PC-3 (cell line): ENCODE measurements at regions not wholly inside any gene's neighbourhood (a gene's known extent, or its start where the extent isn't known, plus 50 kb on each side); places are given as distances from the start of the nearest gene placed in this dataset.

Experiments
- ATAC-seq: fragments of 200-7000 bp; cut with Tn5 transposase; 2 replicates; pipeline ENCODE4 v1.9.1; 2020; ENCODE audit warnings: mild to moderate bottlenecking, moderate library complexity
- BruUV-seq: library from RNA; stranded (reverse); fragments of 400-500 nt; replicated peaks from 2 replicates; lab custom pipeline; 2021; lab: Mats Ljungman, UMichigan
- CTCF ChIA-PET: fragments of 300-600 bp; sonication (Branson Sonifier 250); formaldehyde crosslinking; loops from one replicate; lab custom pipeline; 2022; ENCODE audit warnings: antibody characterized with exemption; lab: Charles Lee
- POLR2A ChIA-PET: fragments of 300-600 bp; sonication (Branson Sonifier 250); formaldehyde crosslinking; loops from one replicate; lab custom pipeline; 2022; ENCODE audit warnings: antibody characterized with exemption; ENCODE audit not compliant: unreplicated experiment; lab: Charles Lee
- DNase-seq: peaks from one replicate; pipeline ENCODE4 v3.0.0-alpha.2; 2015
- H2AFZ ChIP-seq: fragments of 300-600 bp; sonication (generic); 2 replicates; pipeline ENCODE4 v1.6.0; 2016; ENCODE audit warnings: antibody characterized with exemption, low read length
- H3F3A ChIP-seq: fragments of 300-600 bp; sonication (generic); one replicate; pipeline ENCODE4 v1.6.0; 2017; ENCODE audit warnings: antibody characterized with exemption, low read length, control low read depth, mild to moderate bottlenecking; ENCODE audit not compliant: unreplicated experiment
- H3K27ac ChIP-seq: fragments of 300-600 bp; sonication (generic); 2 replicates; pipeline ENCODE4 v1.5.1; 2016; ENCODE audit warnings: mild to moderate bottlenecking, low read length
- H3K27me3 ChIP-seq: fragments of 300-600 bp; sonication (generic); 2 replicates; pipeline ENCODE4 v1.6.1; 2016; ENCODE audit warnings: low read length, mixed read lengths
- H3K36me3 ChIP-seq: fragments of 300-600 bp; sonication (generic); 2 replicates; pipeline ENCODE4 v1.6.1; 2016; ENCODE audit warnings: low read depth, mixed run types, low read length, mixed read lengths
- H3K4me1 ChIP-seq: fragments of 300-600 bp; sonication (generic); 2 replicates; pipeline ENCODE4 v1.5.1; 2016; ENCODE audit warnings: low read length; ENCODE audit not compliant: insufficient read depth
- H3K4me2 ChIP-seq: fragments of 300-600 bp; sonication (generic); 2 replicates; pipeline ENCODE4 v1.6.0; 2016; ENCODE audit warnings: low read length
- H3K4me3 ChIP-seq: fragments of 300-600 bp; sonication (generic); 2 replicates; pipeline ENCODE4 v1.5.1; 2016; ENCODE audit warnings: mild to moderate bottlenecking, low read length, mixed read lengths
- H3K79me2 ChIP-seq: fragments of 300-600 bp; sonication (generic); 2 replicates; pipeline ENCODE4 v1.6.1; 2017; ENCODE audit warnings: low read length, mixed read lengths
- H3K9ac ChIP-seq: fragments of 300-600 bp; sonication (generic); 2 replicates; pipeline ENCODE4 v1.6.0; 2016; ENCODE audit warnings: mild to moderate bottlenecking, low read length
- H3K9me2 ChIP-seq: fragments of 300-600 bp; sonication (generic); replicated peaks from 2 replicates; pipeline ENCODE4 v1.6.1; 2016; ENCODE audit warnings: mixed run types, low read length, mixed read lengths
- H3K9me3 ChIP-seq: fragments of 300-600 bp; sonication (generic); 2 replicates; pipeline ENCODE4 v1.6.1; 2016; ENCODE audit warnings: low read length, mixed read lengths
- H4K20me1 ChIP-seq: fragments of 300-600 bp; sonication (generic); 2 replicates; pipeline ENCODE4 v1.6.1; 2016; ENCODE audit warnings: low read length, mixed read lengths
- CTCF ChIP-seq: fragments of 300-600 bp; sonication (generic); conservative IDR thresholded peaks from 2 replicates; pipeline ENCODE4 v1.5.1; 2017; ENCODE audit warnings: antibody characterized with exemption, low read depth, mild to moderate bottlenecking, low read length
- EZH2 ChIP-seq: fragments of 300-600 bp; sonication (generic); IDR thresholded peaks from one replicate; pipeline ENCODE4 v1.6.1; 2017; ENCODE audit warnings: antibody characterized with exemption, mild to moderate bottlenecking, low read length; ENCODE audit not compliant: unreplicated experiment
- EZH2phosphoT487 ChIP-seq: fragments of 300-600 bp; sonication (generic); IDR thresholded peaks from 2 replicates; pipeline ENCODE4 v1.6.1; 2018; ENCODE audit warnings: mild to moderate bottlenecking, antibody characterized with exemption, low read length, borderline replicate concordance
- intact Hi-C: fragments of 100-400 bp; cut with micrococcal nuclease; formaldehyde crosslinking; loops from 2 replicates; pipeline ENCODE4 v1.9.0; 2023

- ATAC-seq (no peak), DNase-seq (no peak)
- no peaks in the 10 kb centered on the region; the same call in 1 of the 2 replicates for H3K27me3 ChIP-seq
- no peaks in the 10 kb centered on the region for H3K4me1 ChIP-seq
- no peak overlapping the region for H2AFZ ChIP-seq
- H3F3A ChIP-seq = no peaks in the 10 kb centered on the region
- ChIA-PET CTCF (no interaction called here), POLR2A (no interaction called here)
- H3K9me3 ChIP-seq = no peaks in the 10 kb centered on the region
- no peak overlapping the region for H3K9ac ChIP-seq
- BruUV-seq = no TSS peak
- no peak overlapping the region for H3K4me2 ChIP-seq
- no peaks in the 10 kb centered on the region for H4K20me1 ChIP-seq
- H3K27ac ChIP-seq = no peak overlapping the region
- intact Hi-C loops = no loop called here
- no peak overlapping the region for H3K4me3 ChIP-seq
- no peaks in the 10 kb centered on the region for H3K36me3 ChIP-seq
- TF ChIP-seq CTCF (no peak), EZH2 (no peak), EZH2phosphoT487 (no peak)
- H3K79me2 ChIP-seq = no peaks in the 10 kb centered on the region
- H3K9me2 ChIP-seq = no peaks in the 10 kb centered on the region
Measured at GRCh38 chr5:31075981-31076380, 117.5 kb upstream of the CDH6 start.

DNA sequence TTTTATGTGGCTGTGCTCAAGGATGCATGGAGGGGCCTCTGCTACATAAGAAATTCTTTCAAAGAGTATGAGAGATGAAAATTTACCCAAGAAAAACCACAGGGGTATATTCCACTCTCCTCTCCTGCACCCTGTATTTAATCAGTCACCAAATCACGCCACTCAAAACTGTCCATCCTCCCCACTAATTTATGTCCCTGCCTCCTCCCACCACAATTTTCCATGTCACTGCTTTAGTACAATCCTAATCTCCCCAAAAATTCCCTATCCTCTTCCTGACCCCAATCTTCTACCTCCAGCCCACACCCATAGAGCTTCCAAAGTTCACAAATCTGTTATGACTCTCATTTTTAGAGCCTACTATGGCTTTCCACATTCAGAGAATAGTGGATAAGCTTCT is 125.2 kb upstream of the CDH6 start:
- Histone ChIP-seq H3K27me3 (no peaks in the 10 kb centered on the region; the same call in 1 of the 2 replicates), H3K9me3 (no peaks in the 10 kb centered on the region), H4K20me1 (no peaks in the 10 kb centered on the region), H3K36me3 (no peaks in the 10 kb centered on the region), H3K9me2 (no peaks in the 10 kb centered on the region), H3K4me2 (no peak overlapping the region), H3F3A (no peaks in the 10 kb centered on the region), H3K79me2 (no peaks in the 10 kb centered on the region), H2AFZ (no peak overlapping the region), H3K4me1 (no peaks in the 10 kb centered on the region), H3K4me3 (no peak overlapping the region), H3K9ac (no peak overlapping the region), H3K27ac (no peak overlapping the region)
- POLR2A ChIA-PET = no interaction called here
- no peak for TF ChIP-seq EZH2
- no peak for TF ChIP-seq EZH2phosphoT487
- TF ChIP-seq CTCF = no peak
- DNase-seq = no peak
- no TSS peak for BruUV-seq
- ATAC-seq = no peak
- CTCF ChIA-PET = no interaction called here
- intact Hi-C loops = no loop called here

DNA sequence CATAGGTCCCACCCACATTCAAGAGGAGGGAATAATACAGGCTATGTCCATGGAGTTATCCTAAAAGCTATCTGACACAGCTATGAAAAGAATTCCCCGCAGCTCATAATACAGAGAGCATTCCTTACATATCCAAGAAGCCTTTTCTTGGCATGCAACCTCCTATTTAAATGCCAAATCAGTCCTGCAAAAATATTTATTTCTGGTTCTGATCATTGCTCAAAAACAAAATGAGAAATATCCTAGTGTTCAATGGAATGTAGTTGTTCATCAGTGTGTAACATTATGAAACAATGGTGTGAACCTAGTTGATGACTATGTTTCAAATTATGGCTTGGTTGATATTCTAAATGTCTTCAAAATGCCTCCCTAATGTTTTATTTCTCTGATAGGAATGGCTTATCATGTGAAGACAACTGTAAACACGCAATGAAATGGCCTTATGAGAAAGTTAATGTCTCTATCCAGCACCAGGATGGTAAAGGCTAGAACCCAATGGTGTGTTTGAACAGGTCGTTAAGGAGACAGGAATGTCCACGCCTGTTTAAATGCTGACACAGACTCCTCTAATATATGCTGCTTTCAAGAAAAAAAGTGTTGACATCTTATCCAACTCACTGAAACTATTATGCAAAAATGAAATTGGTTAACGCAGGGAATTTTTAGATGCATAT is 126.7 kb upstream of the CDH6 start:
- no peak overlapping the region for H3K4me2 ChIP-seq
- ChIA-PET CTCF (no interaction called here), POLR2A (no interaction called here)
- H3K36me3 ChIP-seq = no peaks in the 10 kb centered on the region
- no TSS peak for BruUV-seq
- no peak overlapping the region for H3K4me3 ChIP-seq
- no peaks in the 10 kb centered on the region for H3F3A ChIP-seq
- no peaks in the 10 kb centered on the region for H3K4me1 ChIP-seq
- TF ChIP-seq CTCF = no peak
- TF ChIP-seq EZH2 = no peak
- TF ChIP-seq EZH2phosphoT487 = no peak
- no peaks in the 10 kb centered on the region; the same call in 1 of the 2 replicates for H3K27me3 ChIP-seq
- no peak overlapping the region for H3K9ac ChIP-seq
- DNase-seq (no peak), ATAC-seq (no peak)
- H3K79me2 ChIP-seq = no peaks in the 10 kb centered on the region
- intact Hi-C loops = no loop called here
- H3K27ac ChIP-seq = no peak overlapping the region
- H3K9me2 ChIP-seq = no peaks in the 10 kb centered on the region
- H3K9me3 ChIP-seq = no peaks in the 10 kb centered on the region
- no peak overlapping the region for H2AFZ ChIP-seq
- no peaks in the 10 kb centered on the region for H4K20me1 ChIP-seq
